ENCODE measurements at regions not wholly inside any gene's neighbourhood (a gene's known extent, or its start where the extent isn't known, plus 50 kb on each side); places are given as distances from the start of the nearest gene placed in this dataset.

DNA sequence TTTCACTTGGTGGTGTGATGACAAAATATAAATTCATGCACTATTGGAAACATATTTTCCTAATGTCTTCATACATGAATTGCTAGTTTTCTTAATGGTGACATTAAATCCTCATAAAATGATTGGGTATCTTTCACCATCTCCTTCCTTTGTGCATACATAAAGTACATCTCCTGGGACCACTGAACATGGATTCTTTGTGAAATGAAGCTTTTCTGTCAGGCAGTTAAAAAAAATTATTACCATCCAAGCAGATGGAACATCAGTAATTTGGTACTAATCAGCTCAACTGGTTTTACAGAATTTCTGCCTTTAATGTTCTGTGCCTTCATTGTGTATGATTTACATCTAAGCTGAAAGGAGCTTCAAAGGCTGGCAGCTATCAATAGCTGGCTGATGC is 891.7 kb upstream of the SLC10A2 start:
- Histone ChIP-seq H3K27me3 (ENCODE audit: insufficient read depth) (no peaks in the 10 kb centered on the region), H3F3A (replicated peaks; ENCODE audit: low read depth) (no peaks in the 10 kb centered on the region), H3K36me3 (ENCODE audit: insufficient read depth) (no peaks in the 10 kb centered on the region), H3K9me2 (ENCODE audit: insufficient read depth) (no peaks in the 10 kb centered on the region; the same call in 1 of the 2 replicates), H3K4me3 (no peak overlapping the region), H3K4me1 (ENCODE audit: insufficient read depth) (no peaks in the 10 kb centered on the region), H4K20me1 (replicated peaks; ENCODE audit: insufficient read depth) (no peaks in the 10 kb centered on the region), H3K79me2 (replicated peaks; ENCODE audit: insufficient read depth) (no peaks in the 10 kb centered on the region), H3K4me2 (no peak overlapping the region), H2AFZ (no peak overlapping the region), H3K27ac (ENCODE audit: low read depth) (no peak overlapping the region)
- no peaks in the 10 kb centered on the region for H3K27me3 Mint-ChIP-seq (ENCODE audit: insufficient read depth, low read depth, poor library complexity)
- no peaks in the 10 kb centered on the region for H3K9me3 Mint-ChIP-seq
- H3K36me3 Mint-ChIP-seq (ENCODE audit: low read depth) = no peaks in the 10 kb centered on the region
- H3K4me3 Mint-ChIP-seq = no peak overlapping the region
- no peak overlapping the region for H3K27ac Mint-ChIP-seq
- no peaks in the 10 kb centered on the region for H3K4me1 Mint-ChIP-seq
- no peak for ATAC-seq
- TF ChIP-seq, protein P1, sequence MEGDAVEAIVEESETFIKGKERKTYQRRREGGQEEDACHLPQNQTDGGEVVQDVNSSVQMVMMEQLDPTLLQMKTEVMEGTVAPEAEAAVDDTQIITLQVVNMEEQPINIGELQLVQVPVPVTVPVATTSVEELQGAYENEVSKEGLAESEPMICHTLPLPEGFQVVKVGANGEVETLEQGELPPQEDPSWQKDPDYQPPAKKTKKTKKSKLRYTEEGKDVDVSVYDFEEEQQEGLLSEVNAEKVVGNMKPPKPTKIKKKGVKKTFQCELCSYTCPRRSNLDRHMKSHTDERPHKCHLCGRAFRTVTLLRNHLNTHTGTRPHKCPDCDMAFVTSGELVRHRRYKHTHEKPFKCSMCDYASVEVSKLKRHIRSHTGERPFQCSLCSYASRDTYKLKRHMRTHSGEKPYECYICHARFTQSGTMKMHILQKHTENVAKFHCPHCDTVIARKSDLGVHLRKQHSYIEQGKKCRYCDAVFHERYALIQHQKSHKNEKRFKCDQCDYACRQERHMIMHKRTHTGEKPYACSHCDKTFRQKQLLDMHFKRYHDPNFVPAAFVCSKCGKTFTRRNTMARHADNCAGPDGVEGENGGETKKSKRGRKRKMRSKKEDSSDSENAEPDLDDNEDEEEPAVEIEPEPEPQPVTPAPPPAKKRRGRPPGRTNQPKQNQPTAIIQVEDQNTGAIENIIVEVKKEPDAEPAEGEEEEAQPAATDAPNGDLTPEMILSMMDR (conservative IDR thresholded peaks at IDR 0.05; ENCODE audit: low read depth in 2 of 2) = no peak
- no peak for TF ChIP-seq POLR2AphosphoS5 (IDR thresholded peaks at IDR 0.05; ENCODE audit: low read depth)
- no peak for TF ChIP-seq CREB1 (CRISPR knock-in tag; IDR thresholded peaks at IDR 0.05; ENCODE audit: low read depth)
- TF ChIP-seq ZNF331 (CRISPR knock-in tag; IDR thresholded peaks at IDR 0.05; ENCODE audit: low read depth) = no peak
- no peak for TF ChIP-seq ZNF114 (CRISPR knock-in tag; IDR thresholded peaks at IDR 0.05)
- no peak for TF ChIP-seq STAT1 (IDR thresholded peaks at IDR 0.05; ENCODE audit: unreplicated experiment)
- TF ChIP-seq JUNB (IDR thresholded peaks at IDR 0.05; ENCODE audit: unreplicated experiment) = no peak
- TF ChIP-seq, protein P2, sequence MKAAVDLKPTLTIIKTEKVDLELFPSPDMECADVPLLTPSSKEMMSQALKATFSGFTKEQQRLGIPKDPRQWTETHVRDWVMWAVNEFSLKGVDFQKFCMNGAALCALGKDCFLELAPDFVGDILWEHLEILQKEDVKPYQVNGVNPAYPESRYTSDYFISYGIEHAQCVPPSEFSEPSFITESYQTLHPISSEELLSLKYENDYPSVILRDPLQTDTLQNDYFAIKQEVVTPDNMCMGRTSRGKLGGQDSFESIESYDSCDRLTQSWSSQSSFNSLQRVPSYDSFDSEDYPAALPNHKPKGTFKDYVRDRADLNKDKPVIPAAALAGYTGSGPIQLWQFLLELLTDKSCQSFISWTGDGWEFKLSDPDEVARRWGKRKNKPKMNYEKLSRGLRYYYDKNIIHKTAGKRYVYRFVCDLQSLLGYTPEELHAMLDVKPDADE (IDR thresholded peaks at IDR 0.05) = no peak
- TF ChIP-seq, protein P3, sequence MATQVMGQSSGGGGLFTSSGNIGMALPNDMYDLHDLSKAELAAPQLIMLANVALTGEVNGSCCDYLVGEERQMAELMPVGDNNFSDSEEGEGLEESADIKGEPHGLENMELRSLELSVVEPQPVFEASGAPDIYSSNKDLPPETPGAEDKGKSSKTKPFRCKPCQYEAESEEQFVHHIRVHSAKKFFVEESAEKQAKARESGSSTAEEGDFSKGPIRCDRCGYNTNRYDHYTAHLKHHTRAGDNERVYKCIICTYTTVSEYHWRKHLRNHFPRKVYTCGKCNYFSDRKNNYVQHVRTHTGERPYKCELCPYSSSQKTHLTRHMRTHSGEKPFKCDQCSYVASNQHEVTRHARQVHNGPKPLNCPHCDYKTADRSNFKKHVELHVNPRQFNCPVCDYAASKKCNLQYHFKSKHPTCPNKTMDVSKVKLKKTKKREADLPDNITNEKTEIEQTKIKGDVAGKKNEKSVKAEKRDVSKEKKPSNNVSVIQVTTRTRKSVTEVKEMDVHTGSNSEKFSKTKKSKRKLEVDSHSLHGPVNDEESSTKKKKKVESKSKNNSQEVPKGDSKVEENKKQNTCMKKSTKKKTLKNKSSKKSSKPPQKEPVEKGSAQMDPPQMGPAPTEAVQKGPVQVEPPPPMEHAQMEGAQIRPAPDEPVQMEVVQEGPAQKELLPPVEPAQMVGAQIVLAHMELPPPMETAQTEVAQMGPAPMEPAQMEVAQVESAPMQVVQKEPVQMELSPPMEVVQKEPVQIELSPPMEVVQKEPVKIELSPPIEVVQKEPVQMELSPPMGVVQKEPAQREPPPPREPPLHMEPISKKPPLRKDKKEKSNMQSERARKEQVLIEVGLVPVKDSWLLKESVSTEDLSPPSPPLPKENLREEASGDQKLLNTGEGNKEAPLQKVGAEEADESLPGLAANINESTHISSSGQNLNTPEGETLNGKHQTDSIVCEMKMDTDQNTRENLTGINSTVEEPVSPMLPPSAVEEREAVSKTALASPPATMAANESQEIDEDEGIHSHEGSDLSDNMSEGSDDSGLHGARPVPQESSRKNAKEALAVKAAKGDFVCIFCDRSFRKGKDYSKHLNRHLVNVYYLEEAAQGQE (IDR thresholded peaks at IDR 0.05; ENCODE audit: unreplicated experiment) = no peak
- TF ChIP-seq, protein P4, sequence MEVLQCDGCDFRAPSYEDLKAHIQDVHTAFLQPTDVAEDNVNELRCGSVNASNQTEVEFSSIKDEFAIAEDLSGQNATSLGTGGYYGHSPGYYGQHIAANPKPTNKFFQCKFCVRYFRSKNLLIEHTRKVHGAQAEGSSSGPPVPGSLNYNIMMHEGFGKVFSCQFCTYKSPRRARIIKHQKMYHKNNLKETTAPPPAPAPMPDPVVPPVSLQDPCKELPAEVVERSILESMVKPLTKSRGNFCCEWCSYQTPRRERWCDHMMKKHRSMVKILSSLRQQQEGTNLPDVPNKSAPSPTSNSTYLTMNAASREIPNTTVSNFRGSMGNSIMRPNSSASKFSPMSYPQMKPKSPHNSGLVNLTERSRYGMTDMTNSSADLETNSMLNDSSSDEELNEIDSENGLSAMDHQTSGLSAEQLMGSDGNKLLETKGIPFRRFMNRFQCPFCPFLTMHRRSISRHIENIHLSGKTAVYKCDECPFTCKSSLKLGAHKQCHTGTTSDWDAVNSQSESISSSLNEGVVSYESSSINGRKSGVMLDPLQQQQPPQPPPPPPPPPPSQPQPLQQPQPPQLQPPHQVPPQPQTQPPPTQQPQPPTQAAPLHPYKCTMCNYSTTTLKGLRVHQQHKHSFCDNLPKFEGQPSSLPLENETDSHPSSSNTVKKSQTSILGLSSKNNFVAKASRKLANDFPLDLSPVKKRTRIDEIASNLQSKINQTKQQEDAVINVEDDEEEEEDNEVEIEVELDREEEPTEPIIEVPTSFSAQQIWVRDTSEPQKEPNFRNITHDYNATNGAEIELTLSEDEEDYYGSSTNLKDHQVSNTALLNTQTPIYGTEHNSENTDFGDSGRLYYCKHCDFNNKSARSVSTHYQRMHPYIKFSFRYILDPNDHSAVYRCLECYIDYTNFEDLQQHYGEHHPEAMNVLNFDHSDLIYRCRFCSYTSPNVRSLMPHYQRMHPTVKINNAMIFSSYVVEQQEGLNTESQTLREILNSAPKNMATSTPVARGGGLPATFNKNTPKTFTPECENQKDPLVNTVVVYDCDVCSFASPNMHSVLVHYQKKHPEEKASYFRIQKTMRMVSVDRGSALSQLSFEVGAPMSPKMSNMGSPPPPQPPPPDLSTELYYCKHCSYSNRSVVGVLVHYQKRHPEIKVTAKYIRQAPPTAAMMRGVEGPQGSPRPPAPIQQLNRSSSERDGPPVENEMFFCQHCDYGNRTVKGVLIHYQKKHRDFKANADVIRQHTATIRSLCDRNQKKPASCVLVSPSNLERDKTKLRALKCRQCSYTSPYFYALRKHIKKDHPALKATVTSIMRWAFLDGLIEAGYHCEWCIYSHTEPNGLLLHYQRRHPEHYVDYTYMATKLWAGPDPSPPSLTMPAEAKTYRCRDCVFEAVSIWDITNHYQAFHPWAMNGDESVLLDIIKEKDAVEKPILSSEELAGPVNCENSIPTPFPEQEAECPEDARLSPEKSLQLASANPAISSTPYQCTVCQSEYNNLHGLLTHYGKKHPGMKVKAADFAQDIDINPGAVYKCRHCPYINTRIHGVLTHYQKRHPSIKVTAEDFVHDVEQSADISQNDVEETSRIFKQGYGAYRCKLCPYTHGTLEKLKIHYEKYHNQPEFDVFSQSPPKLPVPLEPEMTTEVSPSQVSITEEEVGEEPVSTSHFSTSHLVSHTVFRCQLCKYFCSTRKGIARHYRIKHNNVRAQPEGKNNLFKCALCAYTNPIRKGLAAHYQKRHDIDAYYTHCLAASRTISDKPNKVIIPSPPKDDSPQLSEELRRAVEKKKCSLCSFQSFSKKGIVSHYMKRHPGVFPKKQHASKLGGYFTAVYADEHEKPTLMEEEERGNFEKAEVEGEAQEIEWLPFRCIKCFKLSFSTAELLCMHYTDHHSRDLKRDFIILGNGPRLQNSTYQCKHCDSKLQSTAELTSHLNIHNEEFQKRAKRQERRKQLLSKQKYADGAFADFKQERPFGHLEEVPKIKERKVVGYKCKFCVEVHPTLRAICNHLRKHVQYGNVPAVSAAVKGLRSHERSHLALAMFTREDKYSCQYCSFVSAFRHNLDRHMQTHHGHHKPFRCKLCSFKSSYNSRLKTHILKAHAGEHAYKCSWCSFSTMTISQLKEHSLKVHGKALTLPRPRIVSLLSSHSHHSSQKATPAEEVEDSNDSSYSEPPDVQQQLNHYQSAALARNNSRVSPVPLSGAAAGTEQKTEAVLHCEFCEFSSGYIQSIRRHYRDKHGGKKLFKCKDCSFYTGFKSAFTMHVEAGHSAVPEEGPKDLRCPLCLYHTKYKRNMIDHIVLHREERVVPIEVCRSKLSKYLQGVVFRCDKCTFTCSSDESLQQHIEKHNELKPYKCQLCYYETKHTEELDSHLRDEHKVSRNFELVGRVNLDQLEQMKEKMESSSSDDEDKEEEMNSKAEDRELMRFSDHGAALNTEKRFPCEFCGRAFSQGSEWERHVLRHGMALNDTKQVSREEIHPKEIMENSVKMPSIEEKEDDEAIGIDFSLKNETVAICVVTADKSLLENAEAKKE (CRISPR knock-in tag; IDR thresholded peaks at IDR 0.05) = no peak
- no peak for TF ChIP-seq NANOG (IDR thresholded peaks at IDR 0.05; ENCODE audit: borderline replicate concordance)
- no peak for TF ChIP-seq EZH2phosphoT487 (IDR thresholded peaks at IDR 0.05; ENCODE audit: unreplicated experiment)
- no peak for TF ChIP-seq EZH2 (IDR thresholded peaks at IDR 0.05; ENCODE audit: low read depth, unreplicated experiment)
- DNase-seq (ENCODE audit: low spot score) = no peak

Measured in GM23338 (cell line).